Right forelimb (tissue), 1 donor: ENCODE measurements at regions not wholly inside any gene's neighbourhood (a gene's known extent, or its start where the extent isn't known, plus 50 kb on each side); places are given as distances from the start of the nearest gene placed in this dataset.

ENCODE experiments used
- DNase-seq: peaks from one replicate; pipeline ENCODE4 v3.0.0-alpha.2; 2018

GRCh38 chr14:98751110-98751509, 520.9 kb downstream of the BCL11B start:
- DNase-seq, result no peak

GRCh38 chr14:98752660-98753059, 519.3 kb downstream of the BCL11B start:
- DNase-seq, result no peak

GRCh38 chr14:98754343-98755020, 517.5 kb downstream of the BCL11B start:
- no peak for DNase-seq

- DNase-seq, result no peak
Observed at GRCh38 chr14:98756749-98757148, 515.2 kb downstream of the BCL11B start.

GRCh38 chr14:98758440-98758839, 513.6 kb downstream of the BCL11B start:
- no peak for DNase-seq

GRCh38 chr14:98761993-98762392, 510.0 kb downstream of the BCL11B start:
- no peak for DNase-seq

GRCh38 chr14:98766818-98767217, 505.2 kb downstream of the BCL11B start:
- DNase-seq, result no peak

GRCh38 chr14:98769326-98769725, 502.7 kb downstream of the BCL11B start:
- no peak for DNase-seq

- DNase-seq, result no peak
Observed at GRCh38 chr14:98770151-98770550, 501.8 kb downstream of the BCL11B start.

GRCh38 chr14:98773814-98774213, 498.2 kb downstream of the BCL11B start:
- no peak for DNase-seq

GRCh38 chr14:98775892-98776291, 496.1 kb downstream of the BCL11B start:
- DNase-seq, result no peak

GRCh38 chr14:98782062-98782461, 489.9 kb downstream of the BCL11B start:
- no peak for DNase-seq

- DNase-seq, result no peak
Observed at GRCh38 chr14:98785578-98785977, 486.4 kb downstream of the BCL11B start.

GRCh38 chr14:98786456-98786855, 485.5 kb downstream of the BCL11B start:
- DNase-seq, result no peak

- DNase-seq, result no peak
Observed at GRCh38 chr14:98791661-98792060, 480.3 kb downstream of the BCL11B start.

GRCh38 chr14:98792171-98792570, 479.8 kb downstream of the BCL11B start:
- no peak for DNase-seq

GRCh38 chr14:98798099-98798498, 473.9 kb downstream of the BCL11B start:
- no peak for DNase-seq

GRCh38 chr14:98799891-98800290, 472.1 kb downstream of the BCL11B start:
- no peak for DNase-seq

- no peak for DNase-seq
Observed at GRCh38 chr14:98802044-98802443, 470.0 kb downstream of the BCL11B start.

GRCh38 chr14:98803196-98803595, 468.8 kb downstream of the BCL11B start:
- DNase-seq, result no peak

- DNase-seq, result no peak
Observed at GRCh38 chr14:98808494-98809407, 463.2 kb downstream of the BCL11B start.

- no peak for DNase-seq
Observed at GRCh38 chr14:98816195-98816594, 455.8 kb downstream of the BCL11B start.

- no peak for DNase-seq
Observed at GRCh38 chr14:98816720-98817119, 455.3 kb downstream of the BCL11B start.
